ENCODE measurements at regions not wholly inside any gene's neighbourhood (a gene's known extent, or its start where the extent isn't known, plus 50 kb on each side); places are given as distances from the start of the nearest gene placed in this dataset.

- no peak for DNase-seq
Observed at GRCh38 chr7:45235905-45236304, 78.3 kb downstream of the RAMP3 start.

- no peak for DNase-seq
Observed at GRCh38 chr7:45236666-45237065, 79.1 kb downstream of the RAMP3 start.

DNA sequence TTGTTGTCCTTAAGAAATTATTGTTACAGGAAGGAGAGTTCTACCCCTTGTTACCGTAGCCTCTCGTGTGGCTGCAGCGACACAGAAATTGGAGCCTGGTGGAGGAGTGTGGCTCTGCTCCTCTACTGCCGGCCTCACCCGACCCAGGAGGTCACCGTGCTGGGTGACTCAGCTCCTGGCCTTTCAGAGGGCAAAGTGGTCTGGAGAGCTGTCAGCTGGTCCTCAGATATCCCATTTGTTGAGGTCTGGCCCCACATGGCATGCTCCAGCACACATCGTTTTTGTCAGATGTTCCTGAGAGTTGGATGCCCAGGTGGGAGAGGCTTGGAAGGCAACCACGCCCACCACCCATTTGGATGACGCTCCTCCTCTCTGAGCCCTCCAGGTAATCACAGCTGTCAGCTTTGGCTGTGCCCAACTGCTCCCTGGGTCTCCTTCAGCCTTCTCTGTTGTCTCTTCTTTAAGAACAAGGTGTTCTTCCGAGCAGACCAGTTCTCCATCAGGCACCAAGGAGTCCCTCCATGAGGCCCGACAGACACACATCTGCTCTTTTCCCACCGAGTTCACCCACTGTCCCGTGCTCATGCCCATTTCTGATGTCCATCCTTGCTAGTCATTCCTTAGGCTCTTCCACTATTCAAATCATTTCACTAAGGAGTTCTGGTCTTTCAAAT is 80.3 kb downstream of the RAMP3 start:
- DNase-seq: no peak

- no peak for DNase-seq
Observed at GRCh38 chr7:45238806-45239205, 81.2 kb downstream of the RAMP3 start.

GRCh38 chr7:45239486-45239885 is 81.9 kb downstream of the RAMP3 start:
- no peak for DNase-seq

DNA sequence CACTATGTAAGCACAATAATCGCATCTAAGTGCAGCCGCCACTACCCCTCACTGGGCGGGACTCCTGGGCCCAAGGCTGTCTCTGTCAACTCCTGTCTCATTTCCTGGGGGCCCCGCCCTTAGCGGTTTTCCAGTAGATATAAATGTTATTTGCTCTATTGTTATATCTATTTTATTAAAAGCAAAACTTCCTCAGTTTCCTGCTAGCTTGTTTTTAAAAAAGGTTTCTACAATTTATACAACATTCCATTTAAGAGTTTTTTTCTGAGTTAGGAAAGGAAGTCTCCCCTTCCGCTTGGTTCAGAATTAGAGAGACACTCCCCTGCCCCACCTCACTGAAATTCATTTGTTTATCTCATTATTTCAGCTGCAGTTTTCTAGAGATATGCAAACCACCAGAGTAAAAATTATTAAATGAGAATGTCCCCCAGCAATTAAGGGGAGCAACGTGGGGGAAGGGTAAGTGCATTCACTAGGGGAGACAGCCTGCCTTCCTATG is 82.7 kb downstream of the RAMP3 start:
- DNase-seq: no peak

GRCh38 chr7:45240926-45241325 is 83.3 kb downstream of the RAMP3 start:
- no peak for DNase-seq

GRCh38 chr7:45241339-45242109 is 83.9 kb downstream of the RAMP3 start:
- DNase-seq: no peak

- DNase-seq: no peak
Observed at GRCh38 chr7:45242261-45242660, 84.7 kb downstream of the RAMP3 start.

- no peak for DNase-seq
Observed at GRCh38 chr7:45242698-45243097, 85.1 kb downstream of the RAMP3 start.

DNA sequence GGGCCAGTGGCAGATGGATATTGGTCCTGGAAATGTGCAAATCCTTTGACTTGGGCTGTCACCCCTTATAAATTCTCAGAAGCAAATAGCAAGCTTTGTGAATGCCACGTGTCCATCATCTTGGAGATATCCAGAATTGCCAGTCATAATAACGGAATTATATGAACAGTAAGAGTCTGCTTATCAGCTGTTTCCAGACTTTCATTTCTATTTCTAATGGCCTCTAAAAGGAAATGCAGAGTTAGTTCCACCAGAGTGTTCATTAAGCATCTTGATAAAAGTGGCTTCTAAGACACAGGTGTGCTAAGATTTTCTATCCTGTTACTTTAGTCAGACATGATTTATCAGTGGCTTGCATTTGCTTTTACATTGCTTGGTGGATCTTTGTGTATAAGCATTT is 87.4 kb downstream of the RAMP3 start:
- DNase-seq: no peak

- no peak for DNase-seq
Observed at GRCh38 chr7:45246339-45246738, 88.7 kb downstream of the RAMP3 start.

DNA sequence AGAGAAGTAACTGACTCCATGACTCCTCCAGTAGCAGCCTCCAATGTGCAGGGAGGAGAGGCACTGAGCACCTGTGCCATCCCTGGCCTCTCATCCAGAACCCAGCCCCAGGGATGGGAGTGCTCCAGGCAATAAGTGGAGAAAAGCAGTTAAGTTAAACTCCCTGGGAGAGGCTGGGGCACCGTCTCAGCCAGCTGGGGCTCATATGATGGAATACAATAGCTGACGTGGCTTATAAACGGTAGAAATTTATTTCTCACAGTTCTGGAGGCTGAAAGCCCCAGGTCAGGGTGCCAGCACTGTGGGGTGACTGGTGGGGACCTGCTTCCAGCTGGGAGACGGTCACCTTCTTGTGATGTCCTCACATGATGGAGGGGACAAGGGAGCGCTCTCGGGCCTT is 94.7 kb downstream of the RAMP3 start:
- DNase-seq: no peak

DNA sequence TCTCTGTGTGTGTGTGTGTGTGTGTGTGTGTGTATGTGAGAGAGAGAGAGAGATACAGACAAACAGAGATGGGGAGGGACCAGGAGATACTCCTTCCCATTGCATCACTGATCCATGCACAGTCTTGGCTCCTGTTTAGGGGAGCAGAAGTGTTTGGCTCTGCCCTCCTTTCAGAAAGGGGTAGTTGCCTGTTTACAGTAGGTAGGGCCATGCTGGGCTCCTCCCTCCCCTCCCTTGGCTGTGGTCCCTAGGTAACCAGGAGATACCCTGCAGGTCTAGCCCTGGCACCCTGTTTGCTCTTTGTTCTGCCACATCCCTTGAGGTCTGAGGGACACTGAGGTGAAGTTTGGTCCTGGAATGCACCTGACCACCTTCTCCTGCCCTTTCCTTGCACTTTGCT is 95.3 kb downstream of the RAMP3 start:
- no peak for DNase-seq

DNA sequence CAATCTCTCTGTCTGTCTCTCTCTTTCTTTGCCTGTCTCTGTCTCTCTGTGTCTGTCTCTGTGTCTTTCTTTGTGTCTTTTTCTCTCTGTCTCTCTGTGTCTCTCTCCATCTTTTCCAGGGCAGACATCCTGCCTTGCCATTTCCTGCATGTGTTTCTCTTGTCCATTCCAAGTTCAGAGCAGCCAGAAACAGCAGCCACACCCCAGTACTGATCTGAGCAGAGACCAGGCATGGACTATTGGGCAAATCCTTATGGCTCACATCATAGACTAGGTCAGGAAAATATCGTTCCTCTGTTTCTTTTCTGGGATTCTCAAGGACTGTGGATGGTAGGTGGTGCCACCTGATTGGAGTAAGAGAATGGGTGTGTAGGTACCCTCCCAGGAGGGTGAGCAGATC is 95.8 kb downstream of the RAMP3 start:
- no peak for DNase-seq

DNA sequence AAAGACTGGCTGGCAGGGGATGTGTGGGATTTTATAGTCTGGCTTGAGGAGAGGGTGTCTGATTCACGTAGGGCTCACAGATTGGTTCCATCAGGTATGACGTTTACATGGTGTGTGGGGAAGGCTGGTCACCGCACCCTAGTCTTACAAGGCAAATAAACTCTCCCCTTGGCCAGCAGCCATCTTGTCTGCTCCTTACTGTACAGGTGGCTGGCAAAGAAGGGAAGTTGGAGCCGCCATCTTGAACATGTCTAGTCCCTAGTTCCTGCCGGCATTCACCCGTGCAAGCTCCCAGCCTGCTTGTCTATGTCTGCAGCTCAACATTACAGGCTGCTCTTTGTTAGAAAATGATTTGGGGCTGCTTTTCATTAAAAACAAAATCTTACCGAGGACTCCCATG is 97.6 kb downstream of the RAMP3 start:
- DNase-seq: no peak

- no peak for DNase-seq
Observed at GRCh38 chr7:45256309-45256708, 98.7 kb downstream of the RAMP3 start.

DNA sequence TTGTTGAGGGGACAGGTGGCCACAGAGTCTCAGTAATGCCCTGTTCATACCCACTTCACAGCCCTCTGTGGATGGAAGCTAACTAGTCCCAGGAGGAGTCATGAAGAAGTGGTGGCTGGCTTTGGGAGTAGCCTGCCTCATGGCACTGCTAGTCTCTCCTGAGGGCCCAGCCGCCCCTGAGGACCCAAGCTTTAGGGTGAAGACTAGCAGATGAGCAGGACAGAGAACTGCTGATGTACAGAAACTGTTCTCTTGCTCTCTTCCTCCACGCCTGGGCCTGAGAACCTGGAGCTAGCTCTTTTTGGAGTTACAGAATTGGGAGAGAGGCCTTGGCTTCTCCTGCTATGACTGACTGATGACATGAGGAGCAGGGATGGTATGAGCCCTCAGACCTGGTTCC is 99.2 kb downstream of the RAMP3 start:
- DNase-seq: no peak

DNA sequence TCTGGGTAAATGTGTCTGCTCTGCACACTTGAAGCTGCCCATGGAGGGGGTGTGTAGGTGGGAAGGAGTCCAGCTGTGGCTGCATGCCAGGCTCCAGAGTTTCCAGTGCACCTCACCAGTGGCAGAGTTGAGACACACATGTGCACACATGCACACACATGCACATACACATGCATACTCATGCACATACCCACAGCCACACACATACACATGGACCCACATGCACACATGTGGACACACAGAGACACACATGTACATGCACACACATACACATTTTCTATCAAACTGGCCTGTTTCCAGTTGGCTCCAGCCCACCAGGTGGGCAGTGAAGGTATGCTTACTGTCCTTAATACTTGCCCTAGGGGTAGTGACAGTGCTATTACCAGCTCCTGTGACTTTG is 99.7 kb downstream of the RAMP3 start:
- DNase-seq: no peak

DNA sequence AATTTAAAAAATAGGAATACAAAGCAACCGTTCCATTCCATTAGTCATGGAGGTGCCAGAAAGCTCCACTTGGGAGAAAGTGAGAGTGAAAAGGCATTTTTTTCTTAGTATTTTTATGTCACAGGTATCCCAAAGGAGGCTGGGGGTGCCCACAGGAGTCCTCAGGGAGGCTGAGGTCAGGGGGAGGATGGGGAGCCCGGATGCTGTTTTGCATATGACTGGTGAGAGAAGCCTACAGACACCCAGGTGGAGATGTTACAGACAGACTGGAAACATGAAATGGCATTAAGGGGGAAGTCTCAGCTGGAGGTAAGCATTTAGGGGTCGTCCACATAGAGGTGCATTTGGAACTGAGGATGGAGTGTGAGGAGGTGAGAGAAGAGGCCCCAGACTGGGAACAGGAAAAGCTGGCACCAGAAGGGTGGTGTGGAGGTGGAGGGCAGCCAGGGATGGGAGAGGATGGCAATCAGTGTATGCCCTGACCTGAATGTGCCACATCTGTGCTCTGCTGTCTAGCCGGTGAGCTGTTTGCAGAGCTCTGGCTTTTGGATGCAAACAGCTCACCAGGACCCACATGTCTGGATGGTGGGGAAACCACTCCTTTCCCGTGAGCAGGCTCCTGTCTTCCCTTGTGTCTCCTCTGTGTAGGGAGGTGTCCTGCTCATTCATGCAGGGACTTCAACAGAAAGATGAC is 101.1 kb downstream of the RAMP3 start:
- no peak for DNase-seq

DNA sequence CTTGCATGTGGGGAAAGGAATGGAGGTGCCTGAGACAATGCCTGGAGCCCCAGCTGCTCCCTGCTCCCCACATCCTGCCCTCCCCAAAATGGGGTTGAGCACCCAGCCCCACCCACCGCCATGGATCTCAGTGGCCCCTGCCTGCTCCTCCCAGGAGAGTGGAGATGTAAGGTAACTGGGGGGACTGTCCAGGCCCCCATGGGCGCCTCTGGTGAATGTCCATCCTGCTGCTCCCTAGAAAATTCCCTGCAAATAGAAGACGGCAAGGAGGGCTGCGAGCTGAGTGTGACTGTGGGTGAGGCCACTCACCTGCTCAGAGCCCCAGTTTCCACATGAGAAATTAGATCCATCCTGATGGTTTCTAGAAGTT is 101.6 kb downstream of the RAMP3 start:
- no peak for DNase-seq

DNA sequence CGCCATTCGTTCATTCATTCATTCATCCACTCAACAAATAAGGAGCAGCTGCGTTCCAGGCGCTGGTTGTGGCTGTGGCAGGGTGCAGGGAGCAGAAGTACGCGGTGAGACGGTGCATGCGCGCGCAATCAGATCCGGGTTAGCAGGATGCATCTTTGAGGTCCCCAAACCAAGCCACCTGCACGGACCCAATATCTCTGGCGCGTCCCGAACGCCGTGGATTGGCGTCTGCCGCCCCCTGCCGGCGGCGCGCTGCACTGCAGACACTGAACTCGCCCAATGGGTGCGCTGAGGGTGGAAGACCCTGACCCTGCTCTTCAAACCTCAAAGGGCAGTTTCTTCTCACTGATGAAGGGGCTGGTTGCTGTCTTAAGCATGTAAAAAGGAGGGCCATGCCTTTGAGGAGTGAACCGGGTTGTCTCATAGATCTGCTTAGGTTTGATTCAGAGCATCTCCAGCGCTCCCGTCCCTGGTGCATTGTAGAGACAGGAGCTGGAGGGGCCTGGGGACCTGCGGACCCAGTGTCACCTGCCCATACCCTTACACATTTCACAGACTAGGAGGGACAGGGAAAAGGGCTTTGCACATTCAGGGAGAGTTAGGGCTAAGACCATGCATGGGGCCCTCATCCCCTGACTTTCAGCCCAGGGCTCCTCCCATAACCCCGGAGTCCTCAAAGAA is 102.5 kb downstream of the RAMP3 start:
- DNase-seq: no peak

GRCh38 chr7:45267262-45267661 is 109.7 kb downstream of the RAMP3 start:
- peak; percentile 2 for DNase-seq

Measured in kidney glomerular epithelial cell (primary cell).